SU-DHL-6 (cell line): ENCODE measurements at regions not wholly inside any gene's neighbourhood (a gene's known extent, or its start where the extent isn't known, plus 50 kb on each side); places are given as distances from the start of the nearest gene placed in this dataset.

ENCODE experiments used
- H2AFZ ChIP-seq: fragments of 200-600 bp; sonication (generic); 2 replicates; pipeline ENCODE4 v1.6.1; 2014; ENCODE audit warnings: low read depth, mild to moderate bottlenecking, moderate library complexity, mixed read lengths, antibody characterized with exemption, low read length; ENCODE audit not compliant: severe bottlenecking
- H3F3A ChIP-seq: fragments of 200-600 bp; shearing (Covaris generic); 2 replicates; pipeline ENCODE4 v1.6.0; 2016; ENCODE audit warnings: antibody characterized with exemption, mild to moderate bottlenecking; ENCODE audit not compliant: insufficient read depth
- H3K27ac ChIP-seq: fragments of 200-600 bp; sonication (generic); 2 replicates; pipeline ENCODE4 v1.5.1; 2016; ENCODE audit warnings: low read depth, mild to moderate bottlenecking, low read length, moderate library complexity, mixed read lengths
- H3K27me3 ChIP-seq: fragments of 200-600 bp; sonication (generic), shearing (Covaris generic); 2 replicates; pipeline ENCODE4 v1.6.0; 2014; ENCODE audit warnings: mild to moderate bottlenecking, low read length
- H3K36me3 ChIP-seq: fragments of 200-600 bp; sonication (generic); 2 replicates; pipeline ENCODE4 v1.6.1; 2014; ENCODE audit warnings: mild to moderate bottlenecking, low read length, mixed read lengths
- H3K4me2 ChIP-seq: fragments of 300-600, 200-600 bp; shearing (Covaris generic), sonication (generic); 2 replicates; pipeline ENCODE4 v1.6.0; 2014; ENCODE audit warnings: low read length, low read depth, mild to moderate bottlenecking; ENCODE audit not compliant: poor library complexity, severe bottlenecking
- H3K4me3 ChIP-seq: fragments of 200-600 bp; sonication (generic); 2 replicates; pipeline ENCODE4 v1.5.1; 2014; ENCODE audit warnings: antibody characterized with exemption, low read length, mild to moderate bottlenecking, mixed read lengths; ENCODE audit not compliant: insufficient read depth, poor library complexity, severe bottlenecking
- H3K79me2 ChIP-seq: fragments of 200-600 bp; sonication (generic); 2 replicates; pipeline ENCODE4 v1.6.1; 2014; ENCODE audit warnings: mild to moderate bottlenecking, low read length, moderate library complexity; ENCODE audit not compliant: insufficient read depth
- H3K9ac ChIP-seq: fragments of 200-600 bp; sonication (generic); 2 replicates; pipeline ENCODE4 v1.7.0; 2014; ENCODE audit warnings: mild to moderate bottlenecking, low read length
- H3K9me2 ChIP-seq: fragments of 200-600 bp; sonication (generic); replicated peaks from 2 replicates; pipeline ENCODE4 v1.6.1; 2014; ENCODE audit warnings: low read length; ENCODE audit not compliant: insufficient read depth
- H3K9me3 ChIP-seq: fragments of 200-600 bp; sonication (generic); 2 replicates; pipeline ENCODE4 v1.6.1; 2014; ENCODE audit warnings: low read length, mixed read lengths; ENCODE audit not compliant: insufficient read depth
- H4K20me1 ChIP-seq: fragments of 200-600 bp; sonication (generic); 2 replicates; pipeline ENCODE4 v1.6.1; 2014; ENCODE audit warnings: low read depth, mild to moderate bottlenecking, antibody characterized with exemption, low read length, moderate library complexity, mixed read lengths
- CTCF ChIP-seq: fragments of 200-600 bp; sonication (generic); IDR thresholded peaks from one replicate; pipeline ENCODE4 v1.5.1; 2017; ENCODE audit warnings: antibody characterized with exemption, mild to moderate bottlenecking, low read length, moderate library complexity; ENCODE audit not compliant: insufficient read depth, poor library complexity, severe bottlenecking
- EZH2phosphoT487 ChIP-seq: fragments of 200-600 bp; sonication (generic), shearing (Covaris generic); conservative IDR thresholded peaks from 2 replicates; pipeline ENCODE4 v1.6.1; 2018; ENCODE audit warnings: mild to moderate bottlenecking, antibody characterized with exemption, low read length, moderate library complexity, mixed read lengths

- H3K4me3 ChIP-seq, result no peak overlapping the region
- no peaks in the 10 kb centered on the region for H3K9me3 ChIP-seq
- H3F3A ChIP-seq, result no peaks in the 10 kb centered on the region
- H3K9ac ChIP-seq, result no peak overlapping the region
- TF ChIP-seq EZH2phosphoT487 (no peak), CTCF (no peak)
- no peaks in the 10 kb centered on the region; the same call in 1 of the 2 replicates for H3K9me2 ChIP-seq
- no peaks in the 10 kb centered on the region for H4K20me1 ChIP-seq
- no peaks in the 10 kb centered on the region for H3K36me3 ChIP-seq
- no peak overlapping the region for H2AFZ ChIP-seq
- H3K79me2 ChIP-seq, result no peaks in the 10 kb centered on the region
- H3K27me3 ChIP-seq, result no peaks in the 10 kb centered on the region
- no peak overlapping the region for H3K4me2 ChIP-seq
- H3K27ac ChIP-seq, result no peak overlapping the region
These were observed 316.4 kb upstream of the MYOCD start for GRCh38 chr17:12349297-12349696.

- Histone ChIP-seq H3K79me2 (no peaks in the 10 kb centered on the region), H4K20me1 (no peaks in the 10 kb centered on the region), H2AFZ (no peak overlapping the region), H3K27me3 (no peaks in the 10 kb centered on the region), H3K4me3 (no peak overlapping the region), H3K27ac (no peak overlapping the region), H3K9me2 (no peaks in the 10 kb centered on the region; the same call in 1 of the 2 replicates), H3K36me3 (no peaks in the 10 kb centered on the region), H3K9me3 (no peaks in the 10 kb centered on the region), H3F3A (no peaks in the 10 kb centered on the region), H3K9ac (no peak overlapping the region), H3K4me2 (no peak overlapping the region)
- TF ChIP-seq CTCF, result no peak
These were observed 313.6 kb upstream of the MYOCD start for GRCh38 chr17:12352127-12352526.

GRCh38 chr17:12357600-12357999 is 308.1 kb upstream of the MYOCD start:
- no peak overlapping the region for H2AFZ ChIP-seq
- no peak for TF ChIP-seq CTCF
- TF ChIP-seq EZH2phosphoT487, result no peak
- no peak overlapping the region for H3K9ac ChIP-seq
- H3F3A ChIP-seq, result no peaks in the 10 kb centered on the region
- no peak overlapping the region for H3K27ac ChIP-seq
- no peaks in the 10 kb centered on the region for H3K79me2 ChIP-seq
- no peak overlapping the region for H3K4me2 ChIP-seq
- no peaks in the 10 kb centered on the region for H3K36me3 ChIP-seq
- no peaks in the 10 kb centered on the region for H3K9me3 ChIP-seq
- no peak overlapping the region for H3K4me3 ChIP-seq
- no peaks in the 10 kb centered on the region for H3K27me3 ChIP-seq
- no peaks in the 10 kb centered on the region for H4K20me1 ChIP-seq
- H3K9me2 ChIP-seq, result no peaks in the 10 kb centered on the region

GRCh38 chr17:12358477-12358876 is 307.2 kb upstream of the MYOCD start:
- Histone ChIP-seq H3K27ac (no peak overlapping the region), H3K36me3 (no peaks in the 10 kb centered on the region), H4K20me1 (no peaks in the 10 kb centered on the region), H3K27me3 (no peaks in the 10 kb centered on the region), H3K4me3 (no peak overlapping the region), H3K9ac (no peak overlapping the region), H2AFZ (no peak overlapping the region), H3K4me2 (no peak overlapping the region), H3K9me2 (no peaks in the 10 kb centered on the region), H3K9me3 (no peaks in the 10 kb centered on the region), H3K79me2 (no peaks in the 10 kb centered on the region), H3F3A (no peaks in the 10 kb centered on the region)
- TF ChIP-seq EZH2phosphoT487 (no peak), CTCF (no peak)
